Lower leg skin (tissue), 4 donors: ENCODE measurements at regions not wholly inside any gene's neighbourhood (a gene's known extent, or its start where the extent isn't known, plus 50 kb on each side); places are given as distances from the start of the nearest gene placed in this dataset.
A peak's percentile ranks its signal among the peaks of the same experiment; 100 is the strongest.

Source experiments
- DNase-seq, 2 donors: peaks; one replicate each; pipeline ENCODE4 v3.0.0-alpha.2; 2019; ENCODE audit warnings: low spot score in 2 of 2
- H3K4me3 ChIP-seq: fragments of 200-600 bp; sonication (generic); 2 replicates; pipeline ENCODE4 v1.5.1; 2017; ENCODE audit warnings: mild to moderate bottlenecking, low read depth; ENCODE audit not compliant: poor library complexity, severe bottlenecking
- POLR2A ChIP-seq, 2 donors: fragments of 450-650 bp; IDR thresholded peaks; one replicate each; pipeline ENCODE4 v1.6.1; 2016 to 2017; ENCODE audit warnings: antibody characterized with exemption in 2 of 2, mild to moderate bottlenecking in 1 of 2, moderate library complexity in 1 of 2
- WGBS, 2 donors: methylation state at CpG; one replicate each; pipeline ENCODE4 v1.1.5; 2018; 5-methylcytosine and 5-hydroxymethylcytosine counted together
- intact Hi-C: fragments of 100-400 bp; cut with DNase I; formaldehyde crosslinking; loops from one replicate; pipeline ENCODE4 v1.15.0; 2023; ENCODE audit warnings: low total_unique reads
- TF ChIP-seq, protein P1 (sequence below), 3 donors: fragments of 450-650 bp; IDR thresholded peaks; one replicate each; pipeline ENCODE4 v1.5.1; 2016; ENCODE audit warnings: antibody characterized with exemption in 3 of 3, mild to moderate bottlenecking in 3 of 3, moderate library complexity in 2 of 3

DNA sequence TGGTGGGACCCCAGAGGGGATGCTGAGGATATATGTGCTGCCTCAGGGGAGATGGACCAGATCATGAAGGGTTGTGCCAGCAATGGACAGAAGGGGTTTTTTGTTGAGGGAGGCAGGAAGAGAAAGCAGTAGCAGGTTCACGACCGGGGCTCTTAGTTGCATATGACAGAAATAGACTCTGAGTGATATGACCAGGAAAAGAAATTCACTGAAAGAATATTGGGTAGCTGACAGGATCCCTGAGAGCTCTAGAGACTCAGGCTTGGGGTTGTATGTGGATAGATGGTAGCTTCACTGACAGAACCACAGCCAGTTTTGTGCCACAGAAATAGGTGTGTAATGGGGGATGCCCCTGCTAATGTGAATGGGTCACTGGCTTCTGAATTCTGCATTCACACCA, 241.6 kb downstream of the ZNF621 start:
- H3K4me3 ChIP-seq, result no peak overlapping the region
- intact Hi-C loops, result no loop called here
- 77 to 78% methylated on average over 2 of the region's 2 CpGs for WGBS, 2 donors
- TF ChIP-seq, protein P1, sequence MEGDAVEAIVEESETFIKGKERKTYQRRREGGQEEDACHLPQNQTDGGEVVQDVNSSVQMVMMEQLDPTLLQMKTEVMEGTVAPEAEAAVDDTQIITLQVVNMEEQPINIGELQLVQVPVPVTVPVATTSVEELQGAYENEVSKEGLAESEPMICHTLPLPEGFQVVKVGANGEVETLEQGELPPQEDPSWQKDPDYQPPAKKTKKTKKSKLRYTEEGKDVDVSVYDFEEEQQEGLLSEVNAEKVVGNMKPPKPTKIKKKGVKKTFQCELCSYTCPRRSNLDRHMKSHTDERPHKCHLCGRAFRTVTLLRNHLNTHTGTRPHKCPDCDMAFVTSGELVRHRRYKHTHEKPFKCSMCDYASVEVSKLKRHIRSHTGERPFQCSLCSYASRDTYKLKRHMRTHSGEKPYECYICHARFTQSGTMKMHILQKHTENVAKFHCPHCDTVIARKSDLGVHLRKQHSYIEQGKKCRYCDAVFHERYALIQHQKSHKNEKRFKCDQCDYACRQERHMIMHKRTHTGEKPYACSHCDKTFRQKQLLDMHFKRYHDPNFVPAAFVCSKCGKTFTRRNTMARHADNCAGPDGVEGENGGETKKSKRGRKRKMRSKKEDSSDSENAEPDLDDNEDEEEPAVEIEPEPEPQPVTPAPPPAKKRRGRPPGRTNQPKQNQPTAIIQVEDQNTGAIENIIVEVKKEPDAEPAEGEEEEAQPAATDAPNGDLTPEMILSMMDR (IDR thresholded peaks at IDR 0.05), result no peak
- TF ChIP-seq POLR2A (IDR thresholded peaks at IDR 0.05), result no peak
- DNase-seq, result no peak

GRCh38 chr3:40768046-40768445, 243.3 kb downstream of the ZNF621 start:
- intact Hi-C loops, result no loop called here
- DNase-seq, result no peak
- no peak for TF ChIP-seq POLR2A (IDR thresholded peaks at IDR 0.05)
- TF ChIP-seq, protein P1 (IDR thresholded peaks at IDR 0.05), result no peak
- WGBS, 2 donors, result 92 to 94% methylated on average over 4 of the region's 4 CpGs
- no peak overlapping the region for H3K4me3 ChIP-seq

DNA sequence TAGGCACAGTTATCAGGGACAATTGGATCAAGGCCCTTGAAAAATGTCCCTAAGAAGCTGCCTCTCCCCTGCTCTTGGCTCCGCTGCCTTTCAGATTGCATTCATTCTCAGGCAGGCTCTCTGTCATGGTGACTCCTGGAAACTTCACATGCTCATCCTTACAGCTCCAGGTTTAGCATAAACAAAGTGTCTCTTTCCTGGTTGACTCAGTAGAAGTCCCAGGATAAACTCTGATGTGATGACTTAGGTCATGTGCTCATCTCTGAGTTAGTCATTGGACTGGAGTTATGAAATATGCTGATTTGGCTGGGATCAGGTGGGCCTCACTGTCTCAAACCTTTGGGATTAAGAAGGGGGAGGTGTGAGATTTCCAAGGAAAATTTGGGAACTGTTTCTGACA, 243.8 kb downstream of the ZNF621 start:
- no peak overlapping the region for H3K4me3 ChIP-seq
- WGBS, 2 donors, result 93 to 100% methylated on average over 1 of the region's 1 CpG
- intact Hi-C loops, result no loop called here
- DNase-seq, result no peak
- TF ChIP-seq, protein P1 (IDR thresholded peaks at IDR 0.05), result no peak
- TF ChIP-seq POLR2A (IDR thresholded peaks at IDR 0.05), result no peak

GRCh38 chr3:40770061-40770460, 245.3 kb downstream of the ZNF621 start:
- WGBS, 2 donors, result 42 to 58% methylated on average over 4 of the region's 4 CpGs
- intact Hi-C loops, result no loop called here
- no peak overlapping the region for H3K4me3 ChIP-seq
- TF ChIP-seq, protein P1 (IDR thresholded peaks at IDR 0.05), result no peak
- TF ChIP-seq POLR2A (IDR thresholded peaks at IDR 0.05), result no peak
- DNase-seq, result peak in 1 of 2 donors; percentile 33

GRCh38 chr3:40771112-40771511, 246.4 kb downstream of the ZNF621 start:
- H3K4me3 ChIP-seq, result no peak overlapping the region
- WGBS, 2 donors, result 41 to 62% methylated on average over 3 of the region's 3 CpGs
- TF ChIP-seq POLR2A (IDR thresholded peaks at IDR 0.05), result no peak
- TF ChIP-seq, protein P1 (IDR thresholded peaks at IDR 0.05), result no peak
- intact Hi-C loops, result no loop called here
- peak in 1 of 2 donors; percentile 34 for DNase-seq

GRCh38 chr3:40779039-40779438, 254.3 kb downstream of the ZNF621 start:
- 84 to 90% methylated on average over 6 of the region's 6 CpGs for WGBS, 2 donors
- intact Hi-C loops, result no loop called here
- DNase-seq, result no peak
- H3K4me3 ChIP-seq, result no peak overlapping the region
- TF ChIP-seq POLR2A (IDR thresholded peaks at IDR 0.05), result no peak
- TF ChIP-seq, protein P1 (IDR thresholded peaks at IDR 0.05), result no peak
